GM21619 (cell line): ENCODE measurements at regions not wholly inside any gene's neighbourhood (a gene's known extent, or its start where the extent isn't known, plus 50 kb on each side); places are given as distances from the start of the nearest gene placed in this dataset.
"Not testable (repeated sequence)": the region's sequence is repeated elsewhere in the genome, so short reads cannot be mapped to it uniquely, and the experiment has no call there.

Source experiments
- ATAC-seq: cut with Tn5 transposase; IDR thresholded peaks from one replicate; pipeline ENCODE4 v1.9.1; 2021; ENCODE audit not compliant: unreplicated experiment

DNA sequence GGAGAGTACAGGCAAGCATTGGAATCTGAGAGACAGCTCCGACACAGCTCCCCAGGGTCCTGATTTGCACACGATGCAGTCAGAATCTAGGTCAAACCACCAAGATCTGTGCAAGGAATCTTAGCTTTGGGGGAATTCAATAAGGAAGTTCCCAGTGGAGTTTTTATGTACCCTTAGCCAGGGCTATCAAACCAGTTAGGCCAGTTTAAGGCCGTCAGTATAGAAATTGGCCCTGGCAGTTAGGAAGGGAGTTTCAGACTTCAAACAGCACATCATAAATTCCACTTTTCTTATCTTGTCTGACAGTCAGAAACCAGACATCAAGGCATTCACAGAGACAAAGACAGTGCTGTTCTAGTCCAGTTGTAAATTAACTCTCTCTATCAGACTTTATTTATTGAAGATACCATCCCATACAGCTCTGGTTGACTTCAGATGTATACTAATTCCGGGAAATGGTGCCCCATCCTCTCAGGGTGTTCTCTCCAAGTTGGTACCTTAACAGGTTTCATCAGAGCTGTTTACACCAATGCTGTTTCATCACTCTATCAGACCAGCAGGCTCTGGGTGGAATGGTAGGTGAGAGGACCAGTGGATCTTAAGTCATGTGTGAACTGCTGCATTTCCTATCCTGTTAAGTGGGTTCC is 157.5 kb upstream of the ATF7IP start:
- no peak for ATAC-seq

DNA sequence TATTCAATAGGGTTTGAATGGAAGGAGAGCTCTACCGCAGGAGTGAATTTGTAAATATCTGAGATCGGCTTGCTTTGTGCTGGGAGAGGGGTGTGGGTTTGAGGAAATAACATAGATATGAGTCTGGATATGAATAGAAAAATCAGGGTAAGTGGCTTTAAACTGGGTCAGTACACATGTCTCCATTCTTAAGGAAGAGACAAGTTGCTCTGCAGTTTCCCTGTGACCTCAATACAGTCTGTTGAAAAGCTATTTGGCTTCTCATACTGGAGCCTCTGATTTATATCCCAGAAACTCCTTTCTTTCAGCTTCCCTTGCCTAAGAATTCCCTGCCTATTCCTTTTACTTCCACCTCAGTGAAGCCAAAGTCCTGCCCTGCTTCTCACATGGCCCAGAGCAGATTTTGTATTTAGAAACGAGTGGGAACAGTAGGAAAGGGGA is 153.5 kb upstream of the ATF7IP start:
- ATAC-seq = no peak

DNA sequence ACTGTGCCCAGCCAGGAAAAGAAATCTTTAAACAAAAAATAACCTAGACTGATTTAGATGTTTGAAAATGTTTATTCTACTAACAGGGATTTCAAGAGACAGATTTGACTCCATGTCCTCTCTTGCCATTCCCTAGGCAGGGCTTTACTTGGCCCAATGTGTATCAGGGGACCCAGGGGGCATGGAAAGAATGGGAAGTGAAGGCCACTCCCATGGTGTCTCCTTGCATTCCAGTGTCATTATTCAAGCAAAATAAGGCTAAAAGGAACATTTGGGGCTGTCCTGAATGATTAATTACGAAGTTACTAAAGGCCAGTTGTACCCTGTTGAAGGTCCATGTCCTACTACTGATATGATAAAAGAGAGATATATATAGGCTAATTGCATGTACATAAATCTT is 151.9 kb upstream of the ATF7IP start:
- ATAC-seq = no peak

DNA sequence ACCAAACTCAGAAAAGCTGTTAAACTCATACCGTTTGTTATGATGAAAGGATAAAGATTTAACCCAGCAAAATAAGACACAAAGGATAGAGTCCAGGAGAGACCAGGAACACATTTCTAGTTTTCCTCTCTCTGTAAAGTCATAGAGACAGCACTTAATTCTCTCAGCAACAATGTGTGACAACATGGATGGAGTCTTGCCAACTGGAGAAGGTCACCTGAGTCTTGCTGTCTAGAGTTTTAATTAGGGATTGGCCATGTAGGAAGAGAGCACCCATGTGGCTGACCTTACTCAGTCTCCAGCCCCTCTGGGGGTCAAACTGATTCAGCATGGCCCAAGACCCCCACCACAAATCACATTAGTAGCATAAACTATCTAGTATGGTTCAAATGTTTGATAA is 151.0 kb upstream of the ATF7IP start:
- ATAC-seq = no peak

DNA sequence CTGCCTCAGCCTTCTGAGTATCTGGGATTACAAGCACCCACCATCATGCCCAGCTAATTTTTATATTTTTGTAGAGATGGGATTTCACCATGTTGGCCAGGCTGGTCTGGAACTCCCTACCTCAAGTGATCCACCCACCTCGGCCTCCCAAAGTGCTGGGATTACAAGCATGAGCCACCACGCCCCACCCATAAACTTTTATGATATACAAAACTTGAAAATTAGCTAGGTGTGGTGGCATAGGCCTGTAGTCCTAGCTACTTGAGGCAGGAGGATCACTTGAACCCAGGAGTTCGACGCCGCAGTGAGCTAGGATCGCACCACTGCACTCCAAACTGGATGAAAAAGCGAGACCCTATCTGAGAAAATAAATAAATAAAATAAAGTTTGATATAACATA is 149.5 kb upstream of the ATF7IP start:
- not testable (repeated sequence) for ATAC-seq

DNA sequence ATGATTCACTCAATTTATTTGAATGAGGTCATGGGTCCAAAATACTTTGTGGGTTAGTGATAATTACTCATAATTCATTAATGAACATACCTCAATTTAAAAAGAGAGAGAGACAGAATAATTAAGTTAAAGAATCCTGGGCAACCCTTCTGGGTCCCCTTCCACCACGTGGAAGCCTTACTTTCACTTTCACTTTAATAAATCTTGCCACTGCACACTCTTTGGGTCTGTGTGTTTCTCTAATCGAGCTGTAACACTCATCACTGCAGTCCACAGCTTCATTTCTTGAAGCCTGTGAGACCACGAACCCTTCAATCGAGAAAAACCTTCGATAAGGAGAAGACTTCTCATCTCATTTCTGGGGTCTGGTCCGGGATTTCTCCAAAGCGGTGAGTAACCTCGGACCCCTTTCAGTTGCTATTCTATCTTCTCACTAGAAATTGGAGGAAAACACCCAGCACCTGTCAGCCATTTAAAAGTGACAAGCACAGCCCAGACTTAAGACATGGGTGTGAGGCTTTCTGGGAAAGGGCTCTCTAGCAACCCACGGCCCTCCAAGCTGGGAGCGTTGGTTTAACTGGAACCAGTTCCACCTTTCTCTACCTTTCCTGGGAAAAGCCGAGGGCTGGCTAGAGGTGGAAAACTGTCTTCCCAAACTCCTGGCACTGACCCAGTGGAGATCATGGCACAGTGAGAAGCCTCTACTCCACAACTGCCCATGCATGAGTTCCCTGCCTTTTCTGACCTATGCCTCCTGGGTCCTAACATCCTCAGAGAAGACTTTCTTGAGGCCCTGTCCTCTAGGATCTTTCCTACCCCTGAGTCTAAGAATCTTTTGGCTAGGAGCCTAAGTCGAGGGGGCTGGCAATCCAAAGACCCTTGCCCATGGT is 148.8 kb upstream of the ATF7IP start:
- no peak for ATAC-seq

DNA sequence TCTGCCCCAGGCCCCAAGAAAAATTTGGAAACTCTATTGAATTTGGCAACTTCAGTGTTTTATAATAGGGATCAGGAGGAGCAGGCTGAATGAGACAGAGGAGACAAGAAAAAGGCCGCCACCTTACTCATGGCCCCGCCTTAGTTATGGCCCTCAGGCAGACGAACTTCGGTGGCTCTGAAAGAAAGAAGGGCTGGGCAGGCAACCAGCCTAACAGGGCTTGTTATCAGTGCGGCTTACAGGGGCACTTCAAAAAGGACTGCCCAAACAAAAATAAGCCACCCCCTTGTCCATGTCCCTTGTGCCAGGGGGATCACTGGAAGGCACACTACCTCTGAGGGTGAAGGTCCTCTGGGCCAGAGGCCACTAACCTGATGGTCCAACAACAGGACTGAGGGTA is 146.3 kb upstream of the ATF7IP start:
- ATAC-seq = no peak

DNA sequence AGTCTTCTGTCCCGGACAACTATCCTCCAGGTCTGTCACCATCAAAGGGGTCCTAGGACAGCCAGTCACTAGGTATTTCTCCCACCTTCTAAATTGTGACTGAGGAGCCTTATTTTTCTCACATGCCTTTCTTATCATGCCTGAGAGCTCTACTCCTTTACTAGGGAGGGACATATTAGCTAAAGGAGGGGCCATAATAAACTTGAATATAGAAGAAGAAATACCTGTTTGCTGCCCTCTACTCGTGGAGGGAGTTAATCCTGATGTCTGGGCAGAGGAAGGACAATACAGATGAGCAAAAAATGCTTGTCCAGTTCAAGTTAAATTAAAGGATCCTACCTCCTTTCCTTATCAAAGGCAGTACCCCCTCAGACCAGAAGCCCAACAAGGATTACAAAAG is 145.8 kb upstream of the ATF7IP start:
- not testable (repeated sequence) for ATAC-seq

DNA sequence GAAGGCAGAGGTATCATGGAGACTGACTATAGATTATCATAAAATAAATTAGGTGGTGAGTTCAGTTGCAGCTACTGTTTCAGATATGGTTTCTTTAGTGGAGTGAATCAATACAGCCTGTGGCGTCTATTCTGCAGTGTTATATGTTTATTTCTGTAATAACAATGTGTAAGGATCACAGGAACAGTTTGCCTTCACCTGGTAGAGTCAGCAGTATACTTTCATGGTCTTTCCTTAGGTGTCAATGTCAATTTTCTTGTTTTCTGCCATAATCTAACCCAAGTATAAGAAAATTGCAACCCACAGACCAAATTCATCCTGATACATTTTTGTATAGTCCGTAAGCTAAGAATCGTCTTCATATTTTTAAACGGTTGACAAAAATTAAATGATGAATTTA is 140.4 kb upstream of the ATF7IP start:
- no peak for ATAC-seq

DNA sequence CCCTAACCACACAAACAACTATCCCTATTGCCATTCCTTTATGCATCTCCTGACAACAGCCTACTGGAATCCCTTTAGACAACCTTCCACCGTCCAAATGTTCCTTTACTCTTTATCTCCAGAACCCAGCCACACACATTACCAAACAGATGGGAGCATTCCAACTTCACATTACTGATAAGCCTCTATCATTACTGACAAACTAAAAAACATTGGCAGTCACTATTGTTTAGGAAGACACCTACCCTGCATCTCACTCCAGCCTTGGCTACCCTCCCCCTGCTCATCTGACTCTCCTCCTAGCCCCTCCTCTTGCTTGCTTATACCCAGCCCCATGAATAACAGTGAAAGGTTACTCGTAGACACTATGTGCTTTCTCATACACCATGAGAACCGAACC is 130.3 kb upstream of the ATF7IP start:
- not testable (repeated sequence) for ATAC-seq

DNA sequence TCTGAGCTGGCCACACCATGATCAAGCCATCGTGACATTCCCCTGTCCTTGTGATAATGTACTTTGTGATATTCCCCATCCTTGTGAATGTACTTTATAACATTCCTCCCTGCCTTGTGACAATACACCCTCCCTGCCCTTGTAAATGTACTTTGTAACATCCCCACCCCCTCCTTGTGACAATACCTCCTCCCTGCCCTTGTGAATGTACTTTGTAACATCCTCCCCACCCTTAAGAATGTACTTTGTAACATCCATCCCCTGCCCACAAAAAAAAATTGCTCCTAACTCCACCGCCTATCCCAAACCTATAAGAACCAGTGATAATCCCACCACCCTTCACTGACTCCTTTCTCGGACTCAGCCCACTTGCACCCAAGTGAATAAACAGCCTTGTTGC is 128.8 kb upstream of the ATF7IP start:
- ATAC-seq = not testable (repeated sequence)

DNA sequence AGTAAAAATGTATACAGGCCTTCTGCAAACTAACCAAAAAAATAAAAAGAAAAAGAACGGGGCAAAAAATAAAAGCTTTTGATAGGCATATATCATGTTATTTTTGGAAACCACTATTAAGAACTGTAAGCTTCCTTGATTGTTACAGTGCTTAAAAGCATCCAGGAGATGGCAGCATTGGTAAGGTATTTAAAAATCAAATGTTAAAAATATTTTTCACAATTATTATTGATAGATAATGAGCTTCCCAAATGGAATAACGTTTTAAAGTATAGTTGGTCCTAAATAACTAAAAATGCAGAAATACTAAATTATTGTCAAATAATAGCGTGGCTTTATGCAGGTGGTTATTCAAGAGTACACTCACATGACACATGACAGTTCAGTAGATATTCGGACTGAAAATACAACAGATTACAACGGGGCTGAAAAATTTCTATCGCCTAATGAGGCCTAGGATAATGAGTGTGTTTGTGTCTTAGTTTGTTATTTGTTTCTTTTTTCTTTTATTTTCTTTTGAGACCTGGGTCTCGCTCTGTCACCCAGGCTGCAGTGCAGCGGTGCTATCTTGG is 127.2 kb upstream of the ATF7IP start:
- no peak for ATAC-seq

DNA sequence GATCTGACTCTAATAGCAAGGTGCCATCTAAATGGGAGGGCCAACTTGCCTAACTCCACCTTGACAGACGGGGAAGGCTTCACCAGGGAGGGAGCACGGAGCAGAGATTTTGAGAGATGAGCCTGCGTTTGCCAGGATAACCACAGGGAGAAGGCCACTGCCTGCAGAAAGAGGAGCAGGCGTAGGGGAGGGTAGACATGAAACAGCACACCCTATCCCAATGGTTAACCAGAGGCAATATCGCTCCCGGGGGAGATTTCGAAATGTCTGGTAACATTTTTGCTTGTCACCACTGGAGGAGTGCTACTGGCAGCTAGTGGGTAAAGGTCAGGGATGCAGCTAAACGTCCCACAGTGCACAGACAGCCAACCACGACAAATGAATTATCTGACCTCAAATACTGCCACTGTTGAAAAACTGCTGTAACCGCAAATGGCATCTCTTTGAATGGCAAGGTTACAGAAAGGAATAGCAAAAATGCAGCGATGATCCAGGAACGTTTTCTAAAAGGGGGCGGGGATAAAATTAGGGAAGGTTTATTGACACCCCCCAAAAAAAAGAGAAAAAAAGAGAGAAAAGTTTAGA is 126.0 kb upstream of the ATF7IP start:
- ATAC-seq = peak; percentile 78

DNA sequence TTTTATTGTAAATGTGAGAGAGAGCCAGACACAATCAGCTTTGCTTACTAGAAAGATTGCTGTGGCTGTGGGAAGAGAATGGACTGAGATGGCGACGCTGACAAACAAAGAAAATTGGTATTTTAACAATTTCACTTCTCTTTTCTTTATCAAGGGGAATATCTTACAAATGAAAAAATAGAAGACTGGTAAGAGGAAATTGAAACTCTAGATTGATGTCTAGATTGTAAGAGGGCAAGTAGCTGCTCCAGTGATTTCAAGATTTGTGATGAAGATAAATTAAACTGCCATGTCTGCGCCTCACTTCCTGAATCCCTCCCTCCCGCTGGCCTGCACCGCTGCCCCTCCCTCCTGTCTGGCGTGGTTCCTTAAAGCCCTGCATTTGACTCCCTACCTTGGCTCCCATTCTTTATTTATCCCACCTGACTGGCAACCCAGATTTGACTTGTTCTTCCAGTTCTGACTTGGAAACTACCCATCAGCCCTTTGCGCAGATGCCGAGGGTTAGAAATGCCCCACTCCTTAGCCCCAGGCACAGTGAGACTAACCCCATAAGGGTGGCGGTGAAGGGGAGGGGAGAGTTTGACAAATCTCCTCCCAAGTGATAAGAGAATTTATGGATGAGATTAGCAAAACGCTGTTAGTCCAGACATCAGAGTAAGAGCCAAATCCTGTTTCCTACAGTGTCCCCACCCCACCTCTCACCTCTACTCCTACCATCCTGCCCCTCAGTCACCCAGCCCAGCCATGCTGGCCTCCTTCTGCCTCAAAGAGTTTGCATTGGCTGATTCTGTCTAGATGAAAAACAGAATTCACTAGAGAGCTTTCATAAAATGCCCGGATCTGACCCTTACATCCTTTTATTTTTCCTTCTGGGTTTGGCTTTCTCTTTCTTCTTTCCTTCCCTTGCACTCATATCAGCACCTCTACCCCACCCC is 125.3 kb upstream of the ATF7IP start:
- peak; percentile 30 for ATAC-seq

DNA sequence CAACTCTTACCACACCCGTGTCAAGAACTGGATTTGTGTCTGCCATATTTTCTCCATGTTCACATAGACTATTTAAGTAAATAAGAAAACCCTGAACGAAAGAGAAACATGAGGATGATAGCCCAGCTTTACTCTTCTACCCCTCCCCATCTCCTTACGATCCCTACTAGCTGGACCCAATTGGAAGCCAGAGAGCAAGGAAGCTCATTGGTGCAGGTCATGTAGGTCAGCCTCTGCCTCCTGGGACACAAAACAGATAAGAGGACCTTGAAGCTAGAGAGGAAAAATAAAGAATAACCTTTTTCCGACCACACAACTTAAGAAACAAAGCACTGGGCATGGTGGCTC is 124.6 kb upstream of the ATF7IP start:
- no peak for ATAC-seq

DNA sequence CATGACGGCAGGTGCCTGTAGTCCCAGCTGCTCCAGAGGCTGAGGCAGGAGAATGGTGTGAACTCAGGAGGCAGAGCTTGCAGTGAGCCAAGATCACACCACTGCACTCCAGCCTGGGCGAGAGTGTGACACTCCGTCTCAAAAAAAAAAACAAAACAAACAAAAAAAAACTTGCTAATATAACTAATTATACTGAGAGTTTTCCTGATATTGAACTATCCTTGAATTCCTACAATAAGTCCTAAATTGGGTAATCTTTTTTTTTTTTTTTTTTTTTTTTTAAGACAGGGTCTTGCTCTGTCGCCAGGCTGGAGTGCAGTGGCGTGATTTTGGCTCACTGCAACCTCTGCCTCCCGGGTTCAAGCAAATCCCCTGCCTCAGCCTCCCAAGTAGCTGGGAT is 122.7 kb upstream of the ATF7IP start:
- not testable (repeated sequence) for ATAC-seq

DNA sequence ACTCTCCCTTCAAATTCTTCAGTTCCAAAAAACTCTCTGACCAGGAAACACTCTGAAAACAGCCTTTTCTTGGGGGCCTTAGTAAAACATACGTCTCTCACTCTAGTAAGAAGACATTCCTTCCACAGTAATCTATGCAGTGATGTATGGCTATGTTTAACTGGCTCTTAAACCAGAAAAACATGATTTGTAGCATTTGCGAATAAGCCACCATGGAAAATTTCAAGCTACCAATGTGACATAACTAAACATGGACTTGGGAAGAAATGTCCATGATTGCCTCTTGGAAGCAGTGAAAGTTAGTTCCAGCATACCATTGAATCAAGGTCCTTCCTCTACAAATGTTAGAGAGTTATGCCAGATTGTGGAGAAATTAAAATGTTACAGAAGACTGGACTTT is 121.5 kb upstream of the ATF7IP start:
- ATAC-seq = no peak

DNA sequence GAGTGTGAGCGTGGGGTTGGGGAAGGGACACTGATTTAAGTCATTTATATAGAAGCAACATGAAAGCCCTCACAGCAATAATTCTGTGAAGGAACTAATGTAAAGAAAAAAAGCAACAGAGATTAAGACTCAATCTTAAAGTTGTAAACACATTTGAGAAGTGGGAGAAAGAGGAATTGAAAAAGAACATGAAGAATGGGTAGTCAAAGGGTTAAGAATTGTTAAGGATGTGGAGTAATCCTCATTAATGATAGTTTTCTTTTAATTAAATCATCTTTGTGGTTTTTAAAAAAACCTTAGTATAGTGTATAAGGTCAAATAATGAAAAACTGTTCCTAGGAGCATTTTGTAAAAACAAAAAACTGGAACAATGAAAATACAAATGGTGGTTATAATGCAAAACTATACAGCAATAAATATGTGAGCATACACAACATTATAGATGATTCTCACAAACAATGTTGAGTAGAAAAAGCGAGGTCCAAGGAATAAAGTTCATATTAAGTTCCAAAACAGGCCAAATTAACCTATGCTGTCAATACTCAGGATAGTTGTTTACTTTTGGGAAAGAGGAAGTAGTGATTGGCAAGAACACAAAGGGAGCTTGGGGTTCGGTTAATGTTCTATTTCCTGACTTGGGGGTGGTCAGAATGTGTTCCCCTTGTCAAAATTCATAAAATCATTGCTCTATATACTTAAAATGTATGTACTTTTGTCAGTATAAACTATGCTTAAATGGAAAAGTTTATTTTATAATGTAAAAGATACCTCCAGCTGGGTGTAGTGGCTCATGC is 120.4 kb upstream of the ATF7IP start:
- no peak for ATAC-seq

DNA sequence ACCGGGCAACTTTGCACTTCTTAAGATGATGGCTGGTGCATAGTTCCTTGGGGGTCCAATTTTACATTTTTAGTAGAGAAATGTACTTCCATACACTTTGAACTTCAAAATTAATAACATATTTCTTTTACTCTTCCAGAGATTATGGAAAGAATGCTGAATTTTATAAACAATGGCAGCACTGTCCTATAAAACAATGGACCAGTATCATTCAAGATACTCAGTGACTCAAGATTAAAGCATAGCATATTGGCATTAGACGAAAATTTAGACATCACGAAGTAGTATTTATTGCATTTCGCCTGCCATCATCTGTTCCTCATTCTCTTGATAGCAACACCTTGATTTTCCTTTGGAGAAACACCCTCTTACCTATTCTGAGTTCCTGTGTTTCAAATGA is 118.3 kb upstream of the ATF7IP start:
- no peak for ATAC-seq

DNA sequence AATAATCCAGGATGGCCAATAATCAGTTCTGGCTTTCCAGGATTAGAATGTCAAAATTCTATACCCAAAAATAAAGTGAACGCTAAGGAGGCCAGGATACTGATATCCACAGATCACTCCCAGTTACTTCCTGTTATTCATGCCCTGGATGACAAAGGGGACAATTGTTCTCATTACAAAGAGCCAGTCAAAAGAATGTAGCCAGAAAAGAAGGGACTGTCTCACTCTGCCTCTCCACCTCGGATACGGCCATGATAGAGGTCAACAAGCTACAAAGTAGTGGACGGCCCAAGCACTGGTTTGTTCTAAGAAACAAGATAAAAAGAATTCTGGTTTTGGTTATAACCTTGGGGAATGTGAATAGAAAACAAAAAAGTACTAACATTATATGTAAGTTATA is 116.1 kb upstream of the ATF7IP start:
- ATAC-seq = no peak
